HG02870 (cell line): ENCODE measurements at regions not wholly inside any gene's neighbourhood (a gene's known extent, or its start where the extent isn't known, plus 50 kb on each side); places are given as distances from the start of the nearest gene placed in this dataset.

ENCODE experiments used
- ATAC-seq: cut with Tn5 transposase; IDR thresholded peaks from one replicate; pipeline ENCODE4 v1.9.1; 2021; ENCODE audit warnings: mild to moderate bottlenecking, moderate library complexity; ENCODE audit not compliant: unreplicated experiment

- ATAC-seq: no peak
These were observed 746.0 kb upstream of the POT1 start for GRCh38 chr7:125675640-125676039.

GRCh38 chr7:125675169-125675568, 745.5 kb upstream of the POT1 start:
- no peak for ATAC-seq

- no peak for ATAC-seq
These were observed 741.4 kb upstream of the POT1 start for GRCh38 chr7:125670926-125671572.

GRCh38 chr7:125668321-125668993, 738.8 kb upstream of the POT1 start:
- ATAC-seq: no peak

- no peak for ATAC-seq
These were observed 735.0 kb upstream of the POT1 start for GRCh38 chr7:125664625-125665024.

GRCh38 chr7:125663961-125664360, 734.3 kb upstream of the POT1 start:
- no peak for ATAC-seq

- ATAC-seq: no peak
These were observed 732.1 kb upstream of the POT1 start for GRCh38 chr7:125661677-125662076.

- no peak for ATAC-seq
These were observed 731.4 kb upstream of the POT1 start for GRCh38 chr7:125661006-125661405.

- no peak for ATAC-seq
These were observed 724.5 kb upstream of the POT1 start for GRCh38 chr7:125654076-125654475.

- no peak for ATAC-seq
These were observed 722.4 kb upstream of the POT1 start for GRCh38 chr7:125651823-125652528.

GRCh38 chr7:125648543-125648942, 718.9 kb upstream of the POT1 start:
- ATAC-seq: no peak

- no peak for ATAC-seq
These were observed 716.1 kb upstream of the POT1 start for GRCh38 chr7:125645770-125646169.

- no peak for ATAC-seq
These were observed 714.5 kb upstream of the POT1 start for GRCh38 chr7:125644109-125644508.

GRCh38 chr7:125643302-125643701, 713.7 kb upstream of the POT1 start:
- no peak for ATAC-seq

GRCh38 chr7:125641884-125642283, 712.3 kb upstream of the POT1 start:
- ATAC-seq: no peak

GRCh38 chr7:125636320-125636962, 706.8 kb upstream of the POT1 start:
- ATAC-seq: no peak

GRCh38 chr7:125618516-125618915, 688.9 kb upstream of the POT1 start:
- ATAC-seq: no peak

GRCh38 chr7:125611582-125611981, 682.0 kb upstream of the POT1 start:
- no peak for ATAC-seq

GRCh38 chr7:125606671-125607070, 677.0 kb upstream of the POT1 start:
- no peak for ATAC-seq

GRCh38 chr7:125605241-125605640, 675.6 kb upstream of the POT1 start:
- ATAC-seq: no peak

GRCh38 chr7:125602441-125602840, 672.8 kb upstream of the POT1 start:
- no peak for ATAC-seq

GRCh38 chr7:125599387-125599786, 669.8 kb upstream of the POT1 start:
- no peak for ATAC-seq
